Stimulated activated naive B cell treated with anti-CD40 and anti-IgM and Interleukin-4, amounts not matched to agents 10 μg/mL and 1 μg/mL and 100 μg/mL, for 72 hours (primary cell): ENCODE measurements at regions not wholly inside any gene's neighbourhood (a gene's known extent, or its start where the extent isn't known, plus 50 kb on each side); places are given as distances from the start of the nearest gene placed in this dataset.

Experiments
- ATAC-seq, 2 donors: fragments of 150-1000 bp; cut with Tn5 transposase; replicated peaks; 2 replicates each; pipeline ENCODE4 v1.10.0; 2021; ENCODE audit warnings: moderate library complexity in 1 of 2
- DNase-seq: peaks from one replicate; pipeline ENCODE4 v3.0.0; 2021
- H3K27ac Mint-ChIP-seq: one replicate; pipeline ENCODE4 v1.8.0; 2022; ENCODE audit warnings: mild to moderate bottlenecking, mixed read lengths
- H3K27me3 Mint-ChIP-seq, 2 donors: one replicate each; pipeline ENCODE4 v1.8.0; 2022; ENCODE audit warnings: mixed read lengths in 2 of 2
- H3K36me3 Mint-ChIP-seq, 2 donors: one replicate each; pipeline ENCODE4 v1.8.0; 2022; ENCODE audit warnings: mixed read lengths in 2 of 2, mild to moderate bottlenecking in 1 of 2
- H3K4me1 Mint-ChIP-seq, 2 donors: one replicate each; pipeline ENCODE4 v1.8.0; 2022; ENCODE audit warnings: mixed read lengths in 2 of 2, mild to moderate bottlenecking in 1 of 2
- H3K4me3 Mint-ChIP-seq, 2 donors: one replicate each; pipeline ENCODE4 v1.8.0; 2022; ENCODE audit warnings: mild to moderate bottlenecking in 2 of 2, mixed read lengths in 2 of 2, moderate library complexity in 1 of 2
- H3K9me3 Mint-ChIP-seq, 2 donors: one replicate each; pipeline ENCODE4 v1.8.0; 2022; ENCODE audit warnings: mixed read lengths in 2 of 2, mild to moderate bottlenecking in 1 of 2

GRCh38 chr6:134599079-134599478, 281.2 kb upstream of the SGK1 start:
- Mint-ChIP-seq H3K9me3 (peaks cover 5 to 15% of the 10 kb centered on the region in 2 donors), H3K4me1 (no peaks in the 10 kb centered on the region), H3K36me3 (peaks cover 3 to 4% of the 10 kb centered on the region in 2 donors), H3K27me3 (peaks cover 0 to 9% of the 10 kb centered on the region in 2 donors), H3K4me3 (no peak overlapping the region), H3K27ac (no peak overlapping the region)
- ATAC-seq: no peak
- no peak for DNase-seq

GRCh38 chr6:134596191-134596590, 278.3 kb upstream of the SGK1 start:
- peaks cover 5 to 7% of the 10 kb centered on the region in 2 donors for H3K9me3 Mint-ChIP-seq
- H3K27me3 Mint-ChIP-seq: peaks cover 0 to 4% of the 10 kb centered on the region in 2 donors
- no peak for ATAC-seq
- H3K36me3 Mint-ChIP-seq: peaks cover 3 to 4% of the 10 kb centered on the region in 2 donors
- no peaks in the 10 kb centered on the region for H3K4me1 Mint-ChIP-seq
- DNase-seq: no peak
- no peak overlapping the region for H3K27ac Mint-ChIP-seq
- no peak overlapping the region for H3K4me3 Mint-ChIP-seq

- ATAC-seq (no peak), DNase-seq (no peak)
- H3K4me3 Mint-ChIP-seq: no peak overlapping the region
- no peaks in the 10 kb centered on the region for H3K36me3 Mint-ChIP-seq
- no peak overlapping the region for H3K27ac Mint-ChIP-seq
- H3K9me3 Mint-ChIP-seq: no peaks in the 10 kb centered on the region
- no peaks in the 10 kb centered on the region for H3K4me1 Mint-ChIP-seq
- peaks cover 0 to 4% of the 10 kb centered on the region in 2 donors for H3K27me3 Mint-ChIP-seq
Measured at GRCh38 chr6:134594881-134595280, 277.0 kb upstream of the SGK1 start.

GRCh38 chr6:134593887-134594286, 276.0 kb upstream of the SGK1 start:
- H3K4me1 Mint-ChIP-seq: no peaks in the 10 kb centered on the region
- DNase-seq (no peak), ATAC-seq (no peak)
- H3K27me3 Mint-ChIP-seq: peaks cover 0 to under 1% of the 10 kb centered on the region in 2 donors
- H3K27ac Mint-ChIP-seq: no peak overlapping the region
- H3K36me3 Mint-ChIP-seq: no peaks in the 10 kb centered on the region
- H3K4me3 Mint-ChIP-seq: no peak overlapping the region
- H3K9me3 Mint-ChIP-seq: no peaks in the 10 kb centered on the region

- no peak for ATAC-seq
- H3K27ac Mint-ChIP-seq: no peak overlapping the region
- H3K27me3 Mint-ChIP-seq: no peaks in the 10 kb centered on the region
- no peaks in the 10 kb centered on the region for H3K4me1 Mint-ChIP-seq
- H3K36me3 Mint-ChIP-seq: no peaks in the 10 kb centered on the region
- H3K4me3 Mint-ChIP-seq: no peak overlapping the region
- H3K9me3 Mint-ChIP-seq: no peaks in the 10 kb centered on the region
- DNase-seq: no peak
Measured at GRCh38 chr6:134593442-134593841, 275.5 kb upstream of the SGK1 start.

- no peak for DNase-seq
- Mint-ChIP-seq H3K36me3 (no peaks in the 10 kb centered on the region), H3K27me3 (no peaks in the 10 kb centered on the region), H3K4me1 (no peaks in the 10 kb centered on the region), H3K4me3 (no peak overlapping the region), H3K27ac (no peak overlapping the region), H3K9me3 (no peaks in the 10 kb centered on the region)
- no peak for ATAC-seq
Measured at GRCh38 chr6:134593024-134593423, 275.1 kb upstream of the SGK1 start.

- Mint-ChIP-seq H3K9me3 (peaks cover 0 to 1% of the 10 kb centered on the region in 2 donors), H3K27me3 (no peaks in the 10 kb centered on the region), H3K4me1 (no peaks in the 10 kb centered on the region), H3K27ac (no peak overlapping the region), H3K4me3 (no peak overlapping the region), H3K36me3 (no peaks in the 10 kb centered on the region)
- DNase-seq (no peak), ATAC-seq (no peak)
Measured at GRCh38 chr6:134590449-134590848, 272.5 kb upstream of the SGK1 start.

GRCh38 chr6:134590004-134590403, 272.1 kb upstream of the SGK1 start:
- Mint-ChIP-seq H3K4me3 (no peak overlapping the region), H3K27ac (no peak overlapping the region), H3K4me1 (no peaks in the 10 kb centered on the region), H3K27me3 (no peaks in the 10 kb centered on the region), H3K9me3 (peaks cover 0 to 1% of the 10 kb centered on the region in 2 donors), H3K36me3 (no peaks in the 10 kb centered on the region)
- no peak for ATAC-seq
- no peak for DNase-seq

- Mint-ChIP-seq H3K4me3 (no peak overlapping the region), H3K36me3 (no peaks in the 10 kb centered on the region), H3K4me1 (no peaks in the 10 kb centered on the region), H3K27me3 (no peaks in the 10 kb centered on the region), H3K27ac (no peak overlapping the region), H3K9me3 (peaks cover 0 to 1% of the 10 kb centered on the region in 2 donors)
- DNase-seq (no peak), ATAC-seq (no peak)
Measured at GRCh38 chr6:134589512-134589911, 271.6 kb upstream of the SGK1 start.

GRCh38 chr6:134588267-134588666, 270.4 kb upstream of the SGK1 start:
- H3K4me3 Mint-ChIP-seq: no peak overlapping the region
- no peak for DNase-seq
- H3K9me3 Mint-ChIP-seq: peaks cover 0 to 1% of the 10 kb centered on the region in 2 donors
- no peaks in the 10 kb centered on the region for H3K27me3 Mint-ChIP-seq
- H3K36me3 Mint-ChIP-seq: no peaks in the 10 kb centered on the region
- no peak for ATAC-seq
- H3K27ac Mint-ChIP-seq: no peak overlapping the region
- no peaks in the 10 kb centered on the region for H3K4me1 Mint-ChIP-seq

- no peak overlapping the region for H3K4me3 Mint-ChIP-seq
- no peaks in the 10 kb centered on the region for H3K36me3 Mint-ChIP-seq
- peaks cover 0 to 1% of the 10 kb centered on the region in 2 donors for H3K9me3 Mint-ChIP-seq
- peaks cover 0 to 1% of the 10 kb centered on the region in 2 donors for H3K27me3 Mint-ChIP-seq
- ATAC-seq (no peak), DNase-seq (no peak)
- no peak overlapping the region for H3K27ac Mint-ChIP-seq
- no peaks in the 10 kb centered on the region for H3K4me1 Mint-ChIP-seq
Measured at GRCh38 chr6:134585517-134585873, 267.6 kb upstream of the SGK1 start.

GRCh38 chr6:134584847-134585516, 267.1 kb upstream of the SGK1 start:
- peak overlapping the region; percentile 43 for H3K27ac Mint-ChIP-seq
- H3K4me3 Mint-ChIP-seq: no peak overlapping the region
- H3K9me3 Mint-ChIP-seq: peaks cover 0 to 3% of the 10 kb centered on the region in 2 donors
- peaks cover 0 to 7% of the 10 kb centered on the region in 2 donors for H3K27me3 Mint-ChIP-seq
- no peaks in the 10 kb centered on the region for H3K4me1 Mint-ChIP-seq
- ATAC-seq: no peak
- no peak for DNase-seq
- H3K36me3 Mint-ChIP-seq: no peaks in the 10 kb centered on the region

GRCh38 chr6:134577998-134578397, 260.1 kb upstream of the SGK1 start:
- Mint-ChIP-seq H3K9me3 (peaks cover 0 to 7% of the 10 kb centered on the region in 2 donors), H3K27me3 (peaks cover 0 to 15% of the 10 kb centered on the region in 2 donors), H3K36me3 (no peaks in the 10 kb centered on the region), H3K27ac (no peak overlapping the region), H3K4me1 (no peaks in the 10 kb centered on the region), H3K4me3 (no peak overlapping the region)
- DNase-seq: no peak
- no peak for ATAC-seq

GRCh38 chr6:134575221-134575620, 257.3 kb upstream of the SGK1 start:
- ATAC-seq (no peak), DNase-seq (no peak)
- Mint-ChIP-seq H3K27me3 (peaks cover 0 to 11% of the 10 kb centered on the region in 2 donors), H3K9me3 (peaks cover 0 to 7% of the 10 kb centered on the region in 2 donors), H3K27ac (no peak overlapping the region), H3K4me1 (peaks cover 0 to 2% of the 10 kb centered on the region in 2 donors), H3K4me3 (no peak overlapping the region), H3K36me3 (no peaks in the 10 kb centered on the region)

- no peak for DNase-seq
- Mint-ChIP-seq H3K4me1 (peaks cover 5 to 10% of the 10 kb centered on the region in 2 donors), H3K27ac (no peak overlapping the region), H3K9me3 (peaks cover 0 to 2% of the 10 kb centered on the region in 2 donors), H3K36me3 (no peaks in the 10 kb centered on the region), H3K4me3 (no peak overlapping the region), H3K27me3 (peaks cover 0 to 3% of the 10 kb centered on the region in 2 donors)
- no peak for ATAC-seq
Measured at GRCh38 chr6:134574491-134574890, 256.6 kb upstream of the SGK1 start.
